CD8-positive, alpha-beta memory T cell (primary cell): ENCODE measurements at regions not wholly inside any gene's neighbourhood (a gene's known extent, or its start where the extent isn't known, plus 50 kb on each side); places are given as distances from the start of the nearest gene placed in this dataset.

Source experiments
- CTCF ChIA-PET: fragments of 350-600 bp; sonication (Branson Sonifier 250); formaldehyde crosslinking; loops from one replicate; lab custom pipeline; 2021; ENCODE audit warnings: antibody characterized with exemption; lab: Charles Lee
- POLR2A ChIA-PET: fragments of 350-600 bp; sonication (Branson Sonifier 250); formaldehyde crosslinking; loops from one replicate; lab custom pipeline; 2021; ENCODE audit warnings: antibody characterized with exemption; lab: Charles Lee
- DNase-seq, 5 donors: peaks; one replicate each; pipeline versions ENCODE4 v3.0.0 to v3.0.0-alpha.2; 2020 to 2022; ENCODE audit warnings: mixed read lengths in 1 of 5
- H3K27ac ChIP-seq: one replicate; pipeline ENCODE4 v1.7.0; 2013; ENCODE audit warnings: low read depth, mild to moderate bottlenecking, low read length, moderate library complexity
- H3K27me3 ChIP-seq: 2 replicates; pipeline ENCODE4 v1.7.0; 2013; ENCODE audit warnings: low read length, mild to moderate bottlenecking; ENCODE audit not compliant: insufficient read depth, poor library complexity, severe bottlenecking
- H3K36me3 ChIP-seq: 2 replicates; pipeline ENCODE4 v1.7.0; 2013; ENCODE audit warnings: mild to moderate bottlenecking, low read length, moderate library complexity; ENCODE audit not compliant: insufficient read depth
- H3K4me1 ChIP-seq: 2 replicates; pipeline ENCODE4 v1.7.0; 2013; ENCODE audit warnings: mild to moderate bottlenecking, low read length, moderate library complexity; ENCODE audit not compliant: insufficient read depth
- H3K4me3 ChIP-seq: 2 replicates; pipeline ENCODE4 v1.7.0; 2013; ENCODE audit warnings: mild to moderate bottlenecking, low read length
- H3K9me3 ChIP-seq: 2 replicates; pipeline ENCODE4 v1.7.0; 2013; ENCODE audit warnings: mild to moderate bottlenecking, low read length
- H3K27ac Mint-ChIP-seq, 8 donors: one replicate each; pipeline ENCODE4 v1.8.0; 2020 to 2021; ENCODE audit warnings: mixed read lengths in 8 of 8, mild to moderate bottlenecking in 6 of 8, inconsistent platforms in 3 of 8, moderate library complexity in 3 of 8
- H3K27me3 Mint-ChIP-seq, 2 donors: one replicate each; pipeline ENCODE4 v1.8.0; 2020 to 2021; ENCODE audit warnings: mixed read lengths in 2 of 2, mild to moderate bottlenecking in 1 of 2, moderate library complexity in 1 of 2
- H3K36me3 Mint-ChIP-seq, 3 donors: one replicate each; pipeline ENCODE4 v1.8.0; 2020 to 2021; ENCODE audit warnings: mixed read lengths in 3 of 3, inconsistent platforms in 1 of 3, mild to moderate bottlenecking in 1 of 3
- H3K4me1 Mint-ChIP-seq, 3 donors: one replicate each; pipeline ENCODE4 v1.8.0; 2020 to 2021; ENCODE audit warnings: mixed read lengths in 3 of 3, inconsistent platforms in 1 of 3, mild to moderate bottlenecking in 1 of 3
- H3K4me3 Mint-ChIP-seq, 7 donors: one replicate each; pipeline ENCODE4 v1.8.0; 2020 to 2021; ENCODE audit warnings: mixed read lengths in 7 of 7, mild to moderate bottlenecking in 6 of 7, moderate library complexity in 4 of 7, inconsistent platforms in 2 of 7
- H3K9me3 Mint-ChIP-seq, 5 donors: one replicate each; pipeline ENCODE4 v1.8.0; 2020 to 2022; ENCODE audit warnings: mixed read lengths in 5 of 5, mild to moderate bottlenecking in 3 of 5, moderate library complexity in 2 of 5, inconsistent platforms in 1 of 5

DNA sequence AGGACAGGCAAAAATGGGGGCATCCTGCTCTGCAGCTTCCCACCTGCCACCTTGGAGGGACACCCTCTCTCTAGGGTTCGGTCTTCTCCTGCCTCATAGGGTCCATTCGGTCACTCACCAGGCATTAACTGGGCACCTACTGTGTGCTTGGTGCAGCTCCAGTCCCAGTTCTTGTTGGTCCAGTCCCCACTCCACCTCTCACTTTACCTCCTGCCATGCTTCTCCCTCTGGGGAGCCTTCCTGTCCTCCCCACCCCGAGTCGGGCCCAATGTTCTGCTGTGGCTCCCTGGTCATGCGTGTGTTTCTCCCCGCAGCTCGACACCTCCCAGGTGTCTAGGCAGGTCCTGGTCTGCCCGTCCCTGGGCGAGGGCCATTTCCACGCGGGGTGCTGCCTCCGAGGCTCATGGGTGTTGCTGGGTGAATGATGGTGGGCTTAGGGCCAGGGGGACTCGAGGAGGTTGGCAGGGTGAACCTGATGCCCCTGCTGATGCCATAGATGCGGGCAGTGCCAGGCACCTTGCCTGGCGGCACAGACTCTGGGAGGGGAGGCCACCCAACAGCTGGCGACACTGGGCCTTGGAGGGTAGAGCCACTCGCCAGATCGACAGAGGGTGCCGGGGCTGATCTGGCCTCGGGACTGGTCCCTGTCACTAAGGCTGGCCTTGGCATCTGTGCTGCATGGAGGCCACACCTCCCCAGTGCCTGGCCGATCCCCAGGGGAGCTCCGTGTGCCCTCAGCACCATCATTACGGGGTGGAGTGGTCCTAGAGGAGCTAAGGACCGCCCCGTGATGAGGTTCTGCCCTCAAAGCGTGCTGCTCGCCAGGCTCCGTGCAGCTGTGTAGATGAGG is 66.0 kb upstream of the RNU6ATAC start:
- Histone ChIP-seq H3K9me3 (no peaks in the 10 kb centered on the region), H3K4me3 (no peak overlapping the region), H3K4me1 (no peaks in the 10 kb centered on the region), H3K27ac (no peak overlapping the region), H3K36me3 (no peaks in the 10 kb centered on the region), H3K27me3 (no peaks in the 10 kb centered on the region)
- peaks cover 3 to 6% of the 10 kb centered on the region in 2 donors for H3K27me3 Mint-ChIP-seq
- H3K4me3 Mint-ChIP-seq = no peak overlapping the region
- CTCF ChIA-PET = no interaction called here
- H3K9me3 Mint-ChIP-seq = no peaks in the 10 kb centered on the region
- no peak for DNase-seq
- H3K4me1 Mint-ChIP-seq = no peaks in the 10 kb centered on the region
- no peaks in the 10 kb centered on the region for H3K36me3 Mint-ChIP-seq
- POLR2A ChIA-PET = no interaction called here
- H3K27ac Mint-ChIP-seq = no peak overlapping the region

DNA sequence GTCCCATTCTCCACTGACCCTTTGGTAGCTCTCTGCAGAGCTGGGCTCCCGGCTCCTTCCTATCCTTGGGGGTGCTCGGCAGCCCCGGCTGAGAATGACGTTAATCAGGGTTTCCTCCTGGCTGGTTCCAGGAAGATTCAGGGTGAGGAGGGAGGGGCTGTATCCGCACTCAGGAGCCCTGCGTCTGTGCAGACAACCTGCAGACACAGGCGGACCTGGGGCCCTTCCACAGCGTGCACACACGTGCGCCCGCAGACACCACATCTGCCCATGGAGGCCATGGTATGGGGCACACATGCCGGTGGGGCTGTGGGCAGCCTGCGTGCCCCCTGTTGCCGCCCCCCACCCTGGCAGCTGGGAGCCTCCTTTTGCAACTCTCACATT is 66.6 kb upstream of the RNU6ATAC start:
- Mint-ChIP-seq H3K27me3 (peaks cover 3% of the 10 kb centered on the region in 2 donors), H3K36me3 (no peaks in the 10 kb centered on the region)
- CTCF ChIA-PET = no interaction called here

DNA sequence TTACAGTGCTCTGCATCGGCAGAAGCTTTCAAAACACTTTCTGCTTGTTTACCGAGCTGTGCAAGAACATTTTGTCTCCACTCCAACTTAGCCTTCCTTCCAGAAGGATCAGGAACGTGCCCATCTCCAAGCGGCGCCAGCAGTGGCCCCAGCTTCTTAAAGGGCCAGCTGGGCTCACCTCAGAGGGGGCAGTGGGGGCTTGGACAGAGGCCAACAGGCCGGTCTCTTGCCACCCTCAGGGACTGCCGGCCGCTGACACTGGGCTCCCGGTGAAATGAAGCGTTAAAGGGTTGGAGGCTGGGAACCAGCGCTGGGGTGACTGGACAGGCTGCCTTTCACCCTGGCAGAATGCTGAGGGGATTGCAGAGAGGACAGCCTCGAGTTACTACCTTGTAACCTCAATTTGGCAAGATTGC is 67.0 kb upstream of the RNU6ATAC start:
- CTCF ChIA-PET = no interaction called here

More for the DNA sequence above, 66.6 kb upstream of the RNU6ATAC start:
- Histone ChIP-seq H3K4me1 (no peaks in the 10 kb centered on the region), H3K4me3 (no peak overlapping the region), H3K36me3 (no peaks in the 10 kb centered on the region), H3K9me3 (no peaks in the 10 kb centered on the region), H3K27ac (no peak overlapping the region), H3K27me3 (no peaks in the 10 kb centered on the region)
- no peaks in the 10 kb centered on the region for H3K9me3 Mint-ChIP-seq
- no peak overlapping the region for H3K4me3 Mint-ChIP-seq
- H3K4me1 Mint-ChIP-seq = no peaks in the 10 kb centered on the region
- POLR2A ChIA-PET = no interaction called here
- no peak for DNase-seq
- no peak overlapping the region for H3K27ac Mint-ChIP-seq

DNA sequence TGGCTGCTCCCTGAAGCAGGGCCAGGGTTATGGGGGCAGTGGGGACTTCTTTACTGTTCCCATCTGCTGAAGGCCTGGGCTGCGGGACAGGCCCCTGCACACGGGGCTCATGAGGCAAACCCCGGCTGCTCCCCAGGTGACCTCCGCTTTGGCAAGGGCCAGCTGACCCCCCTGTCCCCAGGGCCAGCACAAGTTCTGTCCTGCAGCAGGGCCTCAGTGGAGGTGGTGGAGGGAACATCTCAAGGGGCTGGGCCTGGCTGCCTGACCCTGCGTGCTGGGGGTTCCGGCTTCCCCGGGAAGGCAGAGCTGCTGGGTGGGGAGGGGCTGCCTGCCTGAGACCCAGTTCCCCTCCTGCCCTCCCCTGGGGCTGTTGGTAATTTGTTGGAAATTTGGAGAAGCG is 67.4 kb upstream of the RNU6ATAC start:
- Mint-ChIP-seq H3K9me3 (no peaks in the 10 kb centered on the region), H3K4me3 (no peak overlapping the region), H3K27ac (no peak overlapping the region), H3K27me3 (peaks cover 3% of the 10 kb centered on the region in 2 donors), H3K36me3 (no peaks in the 10 kb centered on the region), H3K4me1 (no peaks in the 10 kb centered on the region)
- Histone ChIP-seq H3K9me3 (no peaks in the 10 kb centered on the region), H3K4me3 (no peak overlapping the region), H3K4me1 (no peaks in the 10 kb centered on the region), H3K27ac (no peak overlapping the region), H3K36me3 (no peaks in the 10 kb centered on the region), H3K27me3 (no peaks in the 10 kb centered on the region)
- ChIA-PET CTCF (no interaction called here), POLR2A (no interaction called here)
- DNase-seq = no peak

More for the DNA sequence above, 67.0 kb upstream of the RNU6ATAC start:
- DNase-seq = no peak
- Histone ChIP-seq H3K4me1 (no peaks in the 10 kb centered on the region), H3K27me3 (no peaks in the 10 kb centered on the region), H3K27ac (no peak overlapping the region), H3K4me3 (no peak overlapping the region), H3K9me3 (no peaks in the 10 kb centered on the region), H3K36me3 (no peaks in the 10 kb centered on the region)
- Mint-ChIP-seq H3K36me3 (no peaks in the 10 kb centered on the region), H3K4me3 (no peak overlapping the region), H3K4me1 (no peaks in the 10 kb centered on the region), H3K27me3 (peaks cover 3% of the 10 kb centered on the region in 2 donors), H3K9me3 (no peaks in the 10 kb centered on the region), H3K27ac (no peak overlapping the region)
- POLR2A ChIA-PET = no interaction called here

DNA sequence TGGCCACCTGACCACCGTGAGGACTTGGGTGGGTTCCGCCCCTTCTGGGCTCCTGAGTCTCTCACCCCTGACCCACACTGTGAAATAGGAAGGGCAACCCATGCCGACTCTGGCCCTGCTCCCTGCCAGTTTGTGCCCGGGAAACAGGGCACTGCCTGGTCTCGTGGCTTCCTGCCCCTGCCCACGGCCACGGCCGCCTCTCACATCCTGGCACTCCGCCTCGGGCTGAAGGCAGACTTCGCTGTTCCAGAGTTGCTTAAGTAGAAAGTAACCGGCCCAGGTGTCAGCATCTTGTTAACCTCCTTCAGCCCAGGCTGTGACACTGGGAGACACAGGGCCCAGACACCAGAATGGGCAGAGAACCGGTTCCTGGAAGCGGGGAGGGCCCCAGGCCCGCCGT is 68.7 kb upstream of the RNU6ATAC start:
- ChIA-PET CTCF (no interaction called here), POLR2A (no interaction called here)
- Histone ChIP-seq H3K9me3 (no peaks in the 10 kb centered on the region), H3K36me3 (no peaks in the 10 kb centered on the region), H3K4me1 (no peaks in the 10 kb centered on the region), H3K27me3 (no peaks in the 10 kb centered on the region), H3K27ac (no peak overlapping the region), H3K4me3 (no peak overlapping the region)
- Mint-ChIP-seq H3K9me3 (no peaks in the 10 kb centered on the region), H3K36me3 (no peaks in the 10 kb centered on the region), H3K27me3 (peaks cover 3 to 5% of the 10 kb centered on the region in 2 donors), H3K27ac (no peak overlapping the region), H3K4me3 (no peak overlapping the region), H3K4me1 (no peaks in the 10 kb centered on the region)
- DNase-seq = no peak

DNA sequence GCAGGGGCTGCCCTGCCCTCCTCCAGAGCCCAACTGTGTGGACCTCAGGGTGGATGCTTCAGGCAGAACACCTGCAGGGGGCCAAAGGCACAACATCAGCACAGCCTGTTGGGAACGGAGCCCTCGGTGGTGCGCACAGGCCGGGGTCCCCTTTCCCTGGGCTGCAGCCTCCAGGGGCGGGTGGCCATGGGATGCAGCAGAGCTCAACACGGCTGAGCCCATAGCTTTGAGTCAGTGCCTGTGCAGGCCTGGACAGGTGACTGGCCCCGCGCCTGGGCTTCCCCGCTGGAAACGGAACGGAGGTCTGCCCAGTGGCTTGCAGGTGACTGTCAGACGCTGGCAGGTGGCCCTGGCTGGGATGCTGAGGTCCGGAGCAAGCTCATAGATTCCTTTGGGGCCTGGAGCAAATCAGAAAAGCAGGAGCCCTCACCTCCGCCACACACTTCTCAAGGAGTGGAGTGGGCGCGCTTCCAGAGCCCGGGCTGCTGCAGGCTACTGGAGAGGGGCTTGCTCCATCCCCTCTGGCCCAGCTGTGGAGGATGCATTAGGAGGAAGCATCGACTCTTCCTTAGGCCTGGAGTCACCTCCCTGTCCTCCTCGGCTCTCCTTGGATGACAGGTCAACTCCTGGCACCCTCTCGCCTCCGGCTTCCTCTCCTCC is 69.8 kb upstream of the RNU6ATAC start:
- Mint-ChIP-seq H3K27ac (no peak overlapping the region), H3K27me3 (peaks cover 5 to 7% of the 10 kb centered on the region in 2 donors), H3K9me3 (no peaks in the 10 kb centered on the region), H3K36me3 (no peaks in the 10 kb centered on the region), H3K4me3 (no peak overlapping the region), H3K4me1 (no peaks in the 10 kb centered on the region)
- CTCF ChIA-PET = no interaction called here
- H3K4me1 ChIP-seq = no peaks in the 10 kb centered on the region
- no peak for DNase-seq
- H3K4me3 ChIP-seq = no peak overlapping the region
- H3K9me3 ChIP-seq = no peaks in the 10 kb centered on the region
- POLR2A ChIA-PET = no interaction called here
- H3K27ac ChIP-seq = no peak overlapping the region
- H3K27me3 ChIP-seq = no peaks in the 10 kb centered on the region
- no peaks in the 10 kb centered on the region for H3K36me3 ChIP-seq

DNA sequence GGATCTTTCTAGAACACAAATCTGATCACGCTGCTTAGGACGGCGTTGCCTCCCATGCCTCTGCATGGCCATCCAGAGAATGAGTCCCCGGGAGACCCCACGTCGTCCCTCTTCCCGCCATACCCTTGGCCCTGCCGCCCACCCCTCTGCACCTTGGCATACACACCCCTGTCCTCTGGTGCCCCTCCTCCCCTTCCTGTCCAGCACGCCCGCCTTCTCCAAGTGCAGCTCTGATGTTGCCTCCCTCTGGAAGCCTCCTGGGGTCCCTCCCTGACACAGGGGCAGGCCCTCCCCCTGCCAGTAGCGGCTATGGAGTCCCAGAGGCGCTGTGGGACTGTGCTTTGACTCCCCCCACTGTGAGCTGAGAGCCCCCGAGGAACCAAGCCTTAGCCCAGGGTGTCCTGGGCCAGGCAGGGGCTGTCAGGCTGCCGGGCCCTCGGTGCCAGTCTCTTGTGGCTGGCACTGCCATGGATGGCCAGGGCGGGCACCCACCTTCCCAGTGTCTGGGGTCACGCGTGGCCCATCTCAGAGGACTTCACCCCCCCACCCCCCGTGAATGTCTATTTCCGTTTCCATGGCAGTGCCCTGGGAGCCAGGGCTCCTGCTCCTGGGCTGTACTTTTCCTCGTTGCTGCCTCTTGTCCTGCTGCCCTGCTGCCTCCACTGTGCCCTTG is 70.5 kb upstream of the RNU6ATAC start:
- Histone ChIP-seq H3K9me3 (no peaks in the 10 kb centered on the region), H3K27me3 (no peaks in the 10 kb centered on the region), H3K4me3 (no peak overlapping the region), H3K4me1 (no peaks in the 10 kb centered on the region), H3K27ac (no peak overlapping the region), H3K36me3 (no peaks in the 10 kb centered on the region)
- Mint-ChIP-seq H3K9me3 (no peaks in the 10 kb centered on the region), H3K4me3 (no peak overlapping the region), H3K27me3 (peaks cover 5 to 7% of the 10 kb centered on the region in 2 donors), H3K36me3 (no peaks in the 10 kb centered on the region), H3K27ac (no peak overlapping the region), H3K4me1 (no peaks in the 10 kb centered on the region)
- CTCF ChIA-PET = no interaction called here
- POLR2A ChIA-PET = no interaction called here
- DNase-seq = no peak

DNA sequence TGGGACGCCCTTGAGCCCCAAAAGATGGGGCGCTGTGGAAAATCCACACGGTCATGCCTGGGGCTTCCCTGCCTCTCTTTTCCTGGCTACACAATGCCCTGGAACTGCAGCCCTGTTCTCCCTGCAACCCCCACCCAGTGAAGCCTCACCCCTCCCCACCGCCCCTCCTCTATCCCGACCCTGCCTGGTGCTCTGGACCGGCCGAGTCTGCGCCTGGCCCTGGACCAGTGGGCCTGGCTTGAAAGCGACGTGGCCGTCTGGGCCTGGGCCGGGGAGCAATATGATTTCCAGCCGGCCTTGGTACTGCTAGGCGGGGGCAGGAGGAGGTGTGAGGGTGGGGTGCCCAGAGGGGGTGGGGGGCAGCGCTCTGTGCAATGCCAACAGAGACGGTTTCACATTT is 71.0 kb upstream of the RNU6ATAC start:
- Mint-ChIP-seq H3K9me3 (no peaks in the 10 kb centered on the region), H3K27me3 (peaks cover 5 to 7% of the 10 kb centered on the region in 2 donors), H3K27ac (no peak overlapping the region), H3K4me3 (no peak overlapping the region), H3K36me3 (no peaks in the 10 kb centered on the region), H3K4me1 (no peaks in the 10 kb centered on the region)
- H3K9me3 ChIP-seq = no peaks in the 10 kb centered on the region
- H3K4me1 ChIP-seq = no peaks in the 10 kb centered on the region
- H3K36me3 ChIP-seq = no peaks in the 10 kb centered on the region
- POLR2A ChIA-PET = no interaction called here
- H3K4me3 ChIP-seq = no peak overlapping the region
- no peaks in the 10 kb centered on the region for H3K27me3 ChIP-seq
- CTCF ChIA-PET = no interaction called here
- no peak for DNase-seq
- H3K27ac ChIP-seq = no peak overlapping the region
